NCI-H446 treated with DMSO at 0.1 percent for 48 hours (cell line): ENCODE measurements at regions not wholly inside any gene's neighbourhood (a gene's known extent, or its start where the extent isn't known, plus 50 kb on each side); places are given as distances from the start of the nearest gene placed in this dataset.
A peak's percentile ranks its signal among the peaks of the same experiment; 100 is the strongest.
"Not testable (repeated sequence)": the region's sequence is repeated elsewhere in the genome, so short reads cannot be mapped to it uniquely, and the experiment has no call there.

Experiments
- DNase-seq: peaks from one replicate; lab custom pipeline; 2025; lab: John Stamatoyannopoulos, UW

- DNase-seq = peak; percentile 56
These were observed 594.9 kb downstream of the REEP3 start for GRCh38 chr10:64115908-64116643.

- no peak for DNase-seq
These were observed 595.5 kb downstream of the REEP3 start for GRCh38 chr10:64116707-64117106.

- DNase-seq = no peak
These were observed 597.5 kb downstream of the REEP3 start for GRCh38 chr10:64118736-64119135.

- not testable (repeated sequence) for DNase-seq
These were observed 599.2 kb downstream of the REEP3 start for GRCh38 chr10:64120301-64120980.

- no peak for DNase-seq
These were observed 609.0 kb downstream of the REEP3 start for GRCh38 chr10:64130152-64130551.

- no peak for DNase-seq
These were observed 613.5 kb downstream of the REEP3 start for GRCh38 chr10:64134676-64135075.

- DNase-seq = no peak
These were observed 621.2 kb downstream of the REEP3 start for GRCh38 chr10:64142395-64142794.

- DNase-seq = no peak
These were observed 627.4 kb downstream of the REEP3 start for GRCh38 chr10:64148607-64149006.

GRCh38 chr10:64156166-64156565 is 635.0 kb downstream of the REEP3 start:
- peak; percentile 86 for DNase-seq

- DNase-seq = no peak
These were observed 637.4 kb downstream of the REEP3 start for GRCh38 chr10:64158551-64158950.

GRCh38 chr10:64159910-64160872 is 639.0 kb downstream of the REEP3 start:
- DNase-seq = no peak

GRCh38 chr10:64170791-64171190 is 649.6 kb downstream of the REEP3 start:
- DNase-seq = no peak

- no peak for DNase-seq
These were observed 652.6 kb downstream of the REEP3 start for GRCh38 chr10:64173826-64174225.

- DNase-seq = no peak
These were observed 653.6 kb downstream of the REEP3 start for GRCh38 chr10:64174666-64175255.

- no peak for DNase-seq
These were observed 654.2 kb downstream of the REEP3 start for GRCh38 chr10:64175271-64175962.

GRCh38 chr10:64182671-64183070 is 661.5 kb downstream of the REEP3 start:
- no peak for DNase-seq

GRCh38 chr10:64191286-64191685 is 670.1 kb downstream of the REEP3 start:
- no peak for DNase-seq

GRCh38 chr10:64196638-64197315 is 675.6 kb downstream of the REEP3 start:
- DNase-seq = no peak

GRCh38 chr10:64201936-64202335 is 680.7 kb downstream of the REEP3 start:
- DNase-seq = no peak

- DNase-seq = not testable (repeated sequence)
These were observed 683.3 kb downstream of the REEP3 start for GRCh38 chr10:64204504-64204903.

- DNase-seq = no peak
These were observed 685.2 kb downstream of the REEP3 start for GRCh38 chr10:64206409-64206808.
